Ishikawa (cell line): ENCODE measurements at regions not wholly inside any gene's neighbourhood (a gene's known extent, or its start where the extent isn't known, plus 50 kb on each side); places are given as distances from the start of the nearest gene placed in this dataset.

Source experiments
- EP300 ChIP-seq: IDR thresholded peaks from 2 replicates; pipeline ENCODE4 v1.6.1; 2012; ENCODE audit warnings: borderline replicate concordance
- TF ChIP-seq, protein P1 (sequence below): IDR thresholded peaks from 2 replicates; pipeline ENCODE4 v1.6.1; 2012

DNA sequence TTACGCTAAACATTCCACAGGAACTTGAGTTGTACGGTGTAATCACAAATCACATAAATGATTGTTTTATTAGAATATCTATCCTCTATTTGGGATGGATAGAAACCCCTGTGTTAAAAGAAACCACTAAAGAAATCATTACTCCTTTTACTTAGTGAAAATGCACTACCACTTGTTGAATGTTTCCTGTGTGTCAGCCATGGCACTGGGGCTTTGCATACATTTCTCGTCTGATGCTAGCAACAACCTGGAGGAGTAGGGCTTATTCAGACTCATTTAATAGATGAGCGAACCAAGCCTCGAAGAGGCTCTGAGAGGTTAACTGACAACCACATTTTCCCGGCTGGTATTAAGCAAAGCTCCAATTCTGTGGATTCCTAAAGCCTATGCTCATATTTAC is 60.5 kb upstream of the PELI1 start:
- no peak for TF ChIP-seq EP300
- TF ChIP-seq, protein P1, sequence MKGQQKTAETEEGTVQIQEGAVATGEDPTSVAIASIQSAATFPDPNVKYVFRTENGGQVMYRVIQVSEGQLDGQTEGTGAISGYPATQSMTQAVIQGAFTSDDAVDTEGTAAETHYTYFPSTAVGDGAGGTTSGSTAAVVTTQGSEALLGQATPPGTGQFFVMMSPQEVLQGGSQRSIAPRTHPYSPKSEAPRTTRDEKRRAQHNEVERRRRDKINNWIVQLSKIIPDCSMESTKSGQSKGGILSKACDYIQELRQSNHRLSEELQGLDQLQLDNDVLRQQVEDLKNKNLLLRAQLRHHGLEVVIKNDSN, result no peak
